Activated CD8-positive, alpha-beta memory T cell treated with anti-CD3 and anti-CD28 coated beads, Interleukin-2, amount 50 U/mL, for 4 hours (primary cell): ENCODE measurements at regions not wholly inside any gene's neighbourhood (a gene's known extent, or its start where the extent isn't known, plus 50 kb on each side); places are given as distances from the start of the nearest gene placed in this dataset.

ENCODE experiments used
- DNase-seq: peaks from one replicate; pipeline ENCODE4 v3.0.0-alpha.2; 2020

DNA sequence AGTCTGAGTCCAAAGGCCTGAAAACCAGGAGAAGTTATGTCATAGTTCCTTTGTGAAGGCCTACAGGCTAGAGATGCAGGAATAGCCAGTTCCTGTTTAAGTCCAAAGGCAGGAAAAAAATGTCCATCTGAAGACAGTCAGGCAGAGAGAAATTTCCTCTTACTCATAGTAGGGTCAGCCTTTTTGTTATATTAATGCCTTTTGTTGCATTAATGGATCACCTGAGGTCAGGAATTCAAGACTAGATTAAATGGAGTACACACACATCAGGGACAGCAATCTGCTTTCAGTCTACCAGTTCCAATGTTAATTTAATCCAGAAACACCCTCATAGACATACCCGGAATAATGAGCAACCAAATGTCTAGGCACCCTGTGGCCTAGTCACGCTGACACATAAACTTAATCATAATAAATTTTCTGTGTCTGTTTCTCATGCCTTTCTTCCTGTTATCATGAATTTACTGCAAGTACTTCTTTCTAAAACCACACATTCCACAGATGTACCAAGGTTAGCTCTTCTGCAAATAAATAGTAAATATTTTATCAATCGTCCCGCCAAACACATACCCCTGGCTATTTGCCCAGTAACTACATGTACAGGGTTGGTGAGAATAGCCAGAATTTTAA, 703.9 kb downstream of the EFNA5 start:
- DNase-seq: no peak

DNA sequence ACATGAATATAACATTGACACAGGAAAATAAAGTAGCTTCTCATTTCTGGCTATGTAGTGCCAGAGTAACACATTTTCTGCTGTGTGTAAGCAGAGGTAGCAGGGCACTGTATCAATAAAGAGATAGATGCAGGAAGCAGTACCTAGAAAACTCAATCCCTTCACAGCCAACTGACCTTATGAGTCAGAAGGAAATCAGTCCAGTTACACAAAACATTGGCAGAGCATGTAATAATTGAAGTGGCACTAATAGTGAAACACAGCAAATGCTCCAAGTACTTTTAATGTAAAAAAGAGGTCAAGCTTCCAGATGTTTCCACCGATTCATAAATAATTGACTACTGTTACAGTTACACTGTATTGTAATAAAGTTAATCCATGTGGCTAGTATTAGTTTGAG, 706.6 kb downstream of the EFNA5 start:
- DNase-seq: no peak

DNA sequence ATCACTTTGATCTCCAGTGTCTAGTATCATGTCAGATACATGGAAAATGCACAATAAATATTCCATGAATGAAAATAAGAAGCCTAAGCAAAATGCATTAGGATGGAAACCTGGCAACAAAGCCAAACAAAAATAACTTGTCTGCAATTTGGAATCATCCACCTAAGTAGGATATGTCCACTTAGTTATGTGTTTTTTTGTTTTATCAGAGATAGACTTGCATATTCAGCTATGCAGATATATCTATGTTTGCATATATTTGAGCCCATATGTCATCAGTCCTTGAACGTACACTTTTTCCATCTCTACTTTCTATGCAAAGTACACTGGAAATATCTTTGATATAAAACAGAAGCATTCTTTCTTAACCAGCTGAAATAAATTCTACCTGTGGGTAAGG, 707.1 kb downstream of the EFNA5 start:
- no peak for DNase-seq

DNA sequence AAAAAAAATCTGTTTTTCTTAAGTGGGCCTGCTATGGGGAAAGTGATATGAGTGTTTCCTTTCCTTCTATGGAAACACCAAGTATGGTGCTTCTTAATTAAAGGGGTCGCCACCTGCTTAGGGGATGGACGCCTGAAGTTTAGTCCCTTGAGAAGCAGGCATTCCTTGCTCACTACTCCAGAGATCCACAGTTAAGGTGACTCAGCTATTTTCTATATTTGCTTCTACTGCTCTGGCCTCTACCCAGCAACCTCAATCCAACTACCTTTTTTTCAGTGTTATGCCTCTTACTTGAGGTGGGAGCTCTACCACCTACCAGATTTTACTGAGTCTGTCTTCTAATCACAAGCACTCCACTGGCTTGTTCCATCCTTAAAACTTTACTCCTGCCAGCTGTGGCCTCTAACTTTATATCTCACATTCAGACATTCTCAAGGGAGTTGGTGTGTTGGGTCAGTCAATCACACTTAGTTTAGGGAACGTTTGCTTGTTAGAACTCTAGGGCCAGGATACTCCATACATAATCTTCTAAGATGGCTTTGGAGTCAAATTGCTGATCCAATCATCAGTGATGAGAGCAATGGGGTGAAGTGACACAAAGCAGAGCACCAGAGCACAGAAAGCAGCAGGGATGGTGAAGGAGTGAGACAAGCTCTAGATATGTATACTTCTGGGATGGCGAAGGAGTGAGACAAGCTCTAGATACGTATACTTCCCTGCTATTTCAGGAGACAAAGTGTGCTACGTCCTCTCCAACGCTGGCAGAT, 708.1 kb downstream of the EFNA5 start:
- no peak for DNase-seq

DNA sequence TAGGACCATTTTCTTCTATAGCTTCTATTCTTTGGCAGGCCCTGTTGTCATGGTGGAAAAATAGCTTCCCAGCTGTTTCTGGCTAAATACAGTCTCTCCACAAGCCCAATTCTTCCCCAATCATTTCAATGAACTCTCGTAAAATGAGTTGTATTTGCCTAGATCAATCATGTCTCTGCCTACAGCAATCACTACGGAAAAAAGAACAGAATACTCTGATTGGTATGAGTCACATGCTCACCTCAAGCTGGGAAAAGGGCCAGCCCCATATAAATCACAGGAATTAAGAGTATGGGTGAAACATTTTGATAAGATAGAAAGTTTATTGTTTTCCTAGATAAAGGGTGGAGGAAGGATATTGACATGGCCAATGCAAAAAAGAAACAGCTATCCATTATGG, 711.4 kb downstream of the EFNA5 start:
- no peak for DNase-seq

DNA sequence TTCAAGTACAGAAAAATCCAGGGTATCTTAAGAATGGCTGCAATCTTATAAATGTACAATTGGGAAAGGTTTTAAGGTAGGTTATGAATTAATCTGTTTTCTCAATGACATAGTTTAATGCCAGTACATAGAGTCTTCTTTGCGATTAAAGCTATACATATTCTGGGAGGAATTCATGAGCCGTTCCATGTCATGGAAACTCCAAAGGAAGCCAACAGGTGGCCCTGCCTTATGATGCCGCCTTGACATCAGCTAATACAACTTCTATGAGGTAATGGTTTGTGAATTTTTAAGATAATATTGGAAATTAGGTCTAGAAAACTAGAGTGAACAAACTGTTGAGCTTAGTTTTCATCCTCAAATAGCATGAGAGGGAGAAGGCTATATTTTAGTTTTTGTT, 713.4 kb downstream of the EFNA5 start:
- DNase-seq: no peak

DNA sequence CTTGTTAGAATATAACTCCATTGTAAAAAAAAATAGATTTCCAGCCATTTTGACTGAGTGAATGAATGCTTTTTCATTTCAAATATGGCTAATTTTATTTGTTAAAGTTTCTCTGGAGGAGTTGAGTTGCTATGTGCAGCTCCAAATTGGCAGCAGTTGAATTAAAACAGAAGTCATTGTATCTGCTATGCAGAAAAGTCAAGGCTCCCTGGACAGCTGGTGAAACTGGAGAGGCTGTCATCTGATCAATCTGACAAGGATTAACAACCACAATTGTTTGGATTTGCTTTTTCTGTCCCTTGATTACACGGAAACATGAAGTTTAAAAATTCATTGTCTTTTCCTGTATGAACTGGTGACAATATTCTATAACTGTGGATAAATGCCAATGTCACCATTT, 713.9 kb downstream of the EFNA5 start:
- DNase-seq: no peak

DNA sequence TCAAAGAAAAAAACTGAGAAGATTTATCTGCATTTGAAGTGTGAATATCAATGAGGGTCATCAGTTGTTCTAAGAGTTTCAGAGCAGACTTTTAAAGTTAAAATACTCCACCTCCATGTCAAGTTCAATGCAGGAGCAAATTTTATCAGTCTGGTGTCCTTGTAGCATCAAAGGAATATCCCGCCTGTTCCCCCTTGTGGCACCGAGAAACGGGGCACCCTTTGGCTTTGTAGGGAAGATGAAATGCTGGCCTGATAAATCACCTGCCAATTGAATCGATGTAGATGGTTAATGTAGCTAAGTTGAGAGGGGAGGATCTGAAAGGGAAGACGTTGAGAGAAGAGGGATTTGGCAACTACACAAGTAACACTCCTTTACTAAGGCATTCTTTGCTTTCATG, 714.5 kb downstream of the EFNA5 start:
- no peak for DNase-seq

DNA sequence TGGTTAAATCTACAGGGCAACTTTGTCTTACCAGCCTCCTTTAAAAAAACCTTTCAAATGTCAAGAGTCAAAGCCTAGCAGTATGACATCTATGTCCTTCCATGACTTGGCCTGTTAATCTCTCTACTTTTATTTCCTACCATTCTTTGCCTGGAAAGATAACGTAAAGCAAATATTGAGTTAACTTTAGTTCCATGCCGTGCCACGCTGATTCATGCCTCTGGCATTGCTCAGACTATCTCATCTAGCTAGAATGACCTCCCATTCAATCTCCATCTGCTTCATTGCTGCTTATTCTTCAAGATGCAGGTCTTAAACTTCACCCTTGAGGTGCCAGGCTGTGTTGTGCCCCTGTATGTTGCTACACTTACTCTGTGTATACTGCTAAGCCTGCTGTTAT, 729.8 kb downstream of the EFNA5 start:
- DNase-seq: no peak

DNA sequence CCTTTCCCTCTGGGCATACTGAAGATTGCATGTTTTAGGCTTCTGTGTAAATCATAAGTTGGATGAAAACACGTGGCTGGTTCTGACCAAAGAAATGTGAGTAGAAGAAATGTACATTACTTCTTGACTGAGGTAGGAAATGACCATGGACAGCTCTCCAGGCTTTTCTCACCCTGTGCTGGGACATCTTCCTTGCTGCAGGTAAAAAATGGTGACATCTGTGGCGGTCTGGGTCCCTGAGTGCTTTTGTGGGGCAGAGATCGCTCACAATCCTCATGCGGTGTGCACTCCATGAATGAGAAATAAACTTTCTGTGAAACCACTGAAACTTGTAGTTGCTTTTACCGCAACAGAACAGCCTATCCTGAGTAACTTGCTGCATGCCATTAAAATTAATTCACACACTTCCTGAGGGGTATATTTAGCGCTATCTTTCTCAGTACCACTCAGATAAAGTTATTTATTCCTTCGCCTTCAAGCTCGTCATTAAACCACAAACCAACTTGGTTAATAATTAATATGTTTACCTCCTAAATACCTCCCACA, 730.4 kb downstream of the EFNA5 start:
- DNase-seq: no peak

DNA sequence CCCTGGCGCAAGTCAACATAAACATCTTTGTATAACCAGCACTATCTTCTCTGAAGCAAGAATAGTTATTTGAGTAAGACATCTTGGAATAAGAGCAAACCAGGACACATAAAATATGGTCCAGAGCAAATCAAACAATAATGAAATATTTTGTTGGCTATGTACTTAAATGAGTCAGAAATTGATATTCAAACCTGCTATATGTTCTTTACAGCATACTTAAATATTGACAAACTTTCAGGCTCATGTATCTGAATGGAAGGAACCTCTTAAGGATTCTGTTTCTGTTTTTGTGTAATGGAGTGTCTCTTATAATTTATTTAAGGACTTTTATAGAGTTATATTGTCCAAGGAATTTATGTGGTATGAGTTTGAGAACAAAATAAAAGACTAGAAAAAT, 747.3 kb downstream of the EFNA5 start:
- DNase-seq: no peak

DNA sequence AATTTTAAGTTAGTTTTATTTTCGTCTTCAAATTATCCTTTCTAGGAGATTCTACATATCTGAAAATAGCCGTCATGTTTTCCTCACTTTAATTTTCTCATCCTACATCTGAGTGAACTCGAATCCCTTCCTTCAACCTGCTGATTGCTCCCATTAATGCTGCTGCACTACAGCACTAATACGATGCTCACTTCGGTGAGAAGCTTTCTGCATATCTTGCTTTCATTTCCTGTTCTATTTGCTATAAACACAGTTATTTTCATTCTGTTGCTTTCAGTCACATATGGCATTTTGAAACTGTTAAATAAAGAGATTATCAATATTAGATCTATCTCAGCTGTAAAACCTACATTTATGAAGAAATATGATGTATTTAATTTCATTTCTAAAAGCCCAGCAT, 749.2 kb downstream of the EFNA5 start:
- no peak for DNase-seq

DNA sequence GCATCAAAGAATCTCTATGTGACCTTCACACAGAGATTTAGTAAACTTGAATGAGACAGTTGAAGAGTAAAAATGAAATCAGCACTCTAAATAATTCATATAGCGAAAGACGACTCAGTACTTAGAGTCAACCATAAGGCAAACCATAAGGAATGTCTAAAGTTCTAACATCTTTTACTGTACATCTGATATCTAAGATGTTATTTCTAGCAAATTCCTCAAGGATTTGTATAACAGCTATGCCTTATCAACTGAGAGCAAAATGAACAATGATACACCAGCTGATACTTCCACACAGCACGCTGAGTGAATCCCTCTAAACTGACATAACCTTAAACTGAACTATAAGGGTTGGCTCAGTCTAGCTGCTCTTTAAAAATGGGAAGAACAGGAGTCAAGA, 760.3 kb downstream of the EFNA5 start:
- DNase-seq: no peak

DNA sequence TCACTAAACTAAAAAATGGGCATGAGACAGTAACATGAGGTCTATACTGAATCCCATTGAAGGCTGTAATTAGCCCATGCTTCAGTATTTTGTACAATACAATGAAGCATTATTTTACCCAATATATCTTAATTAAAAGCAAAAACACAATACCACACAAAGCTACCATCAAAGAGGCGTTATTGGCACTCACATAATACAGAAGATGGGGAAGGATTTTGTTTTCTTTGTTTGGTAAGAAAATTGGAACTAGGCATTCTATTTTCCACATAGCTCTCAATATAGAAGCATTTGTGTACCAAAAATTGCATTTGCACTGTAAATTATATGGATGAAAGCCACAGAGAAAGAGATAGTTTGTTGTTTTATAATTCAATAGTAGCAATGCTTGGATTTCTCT, 761.0 kb downstream of the EFNA5 start:
- DNase-seq: no peak

DNA sequence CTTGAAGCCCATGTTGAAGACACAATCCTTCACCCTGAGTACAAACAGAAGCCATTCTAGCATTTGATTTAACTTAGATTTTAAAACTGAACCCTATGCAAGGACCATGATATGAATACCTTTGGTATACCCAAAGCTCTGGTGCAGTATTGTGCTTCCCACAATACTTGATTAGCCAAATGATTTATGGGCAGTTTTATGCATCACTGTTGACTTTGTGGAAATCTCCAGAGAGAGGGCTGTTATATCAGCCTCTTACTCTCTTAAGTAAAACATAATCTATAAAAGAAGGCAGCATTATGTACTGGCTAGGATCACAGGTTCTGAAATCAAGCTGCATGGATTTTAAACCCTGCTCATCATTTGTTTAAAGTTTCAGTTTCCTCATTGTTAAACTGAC, 762.8 kb downstream of the EFNA5 start:
- no peak for DNase-seq

DNA sequence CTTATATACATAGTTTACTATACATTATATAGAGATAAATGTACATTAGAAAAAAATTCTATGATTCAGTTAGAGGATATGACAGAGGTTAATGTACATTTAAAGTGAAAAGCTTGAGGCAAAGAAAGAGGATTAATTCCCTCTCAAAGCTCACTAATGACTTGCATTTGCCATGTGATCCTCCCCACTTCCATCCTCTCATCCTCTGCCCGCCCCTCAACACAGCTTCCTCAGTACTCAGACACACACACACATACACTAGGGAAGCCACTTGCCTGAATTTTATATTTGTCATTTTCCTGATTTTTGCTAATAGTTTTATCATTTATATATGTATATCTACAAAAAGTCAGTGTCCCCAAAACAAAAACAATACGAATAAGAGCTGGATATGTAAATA, 764.5 kb downstream of the EFNA5 start:
- no peak for DNase-seq

DNA sequence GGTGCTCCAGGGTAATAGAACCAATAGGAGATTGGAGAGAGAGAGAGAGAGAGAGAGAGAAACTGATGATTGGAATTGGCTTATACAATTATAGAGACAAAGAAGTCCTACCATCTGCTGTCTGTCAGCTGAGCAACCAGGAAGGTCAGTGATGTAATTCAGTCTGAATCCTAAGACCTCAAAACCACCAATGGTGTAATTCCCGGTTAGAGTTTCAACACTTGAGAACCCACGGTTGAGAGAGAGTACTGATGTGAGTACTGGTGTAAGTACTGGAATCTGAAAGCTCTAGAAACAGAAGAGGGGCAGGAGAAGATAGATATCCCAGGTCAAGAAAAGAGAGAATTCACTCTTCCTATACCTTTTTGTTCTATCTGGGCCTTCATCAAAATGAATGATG, 775.8 kb downstream of the EFNA5 start:
- no peak for DNase-seq

DNA sequence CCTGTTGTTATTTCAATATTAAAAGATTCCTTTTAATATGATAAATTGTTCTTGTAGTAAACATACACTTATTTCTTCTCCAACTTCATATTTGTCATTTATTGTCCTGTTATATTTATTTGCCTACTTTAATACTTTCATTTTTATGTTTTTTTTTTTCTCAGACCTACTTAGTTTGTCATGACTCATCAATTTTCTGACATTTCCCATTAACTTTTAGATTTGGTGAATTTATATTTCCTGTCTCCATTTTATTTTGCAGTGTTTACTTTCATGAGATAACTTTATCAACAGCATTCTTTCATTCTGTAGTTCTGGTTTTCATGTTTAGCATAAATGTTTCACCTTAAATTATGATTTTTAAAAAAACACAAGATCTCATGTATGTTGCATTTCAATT, 788.7 kb downstream of the EFNA5 start:
- no peak for DNase-seq

DNA sequence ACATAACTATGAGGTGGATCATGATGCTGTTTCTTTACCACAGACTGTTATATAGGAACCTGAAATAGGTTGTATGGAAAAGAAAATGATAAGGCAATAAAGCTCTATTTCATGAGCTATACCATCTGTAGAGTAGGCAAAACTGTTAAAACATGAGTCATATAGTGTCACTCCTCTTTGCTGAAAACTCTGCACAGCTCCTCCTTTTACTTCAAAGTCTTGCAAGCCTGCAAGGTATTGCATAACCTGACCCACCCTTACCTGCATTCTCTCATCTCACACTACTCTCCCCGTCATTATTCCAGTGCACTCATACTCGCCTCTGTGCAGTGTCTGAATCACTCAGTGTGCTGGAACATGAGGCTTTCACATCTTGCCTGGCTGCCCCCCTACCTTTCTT, 790.1 kb downstream of the EFNA5 start:
- no peak for DNase-seq

DNA sequence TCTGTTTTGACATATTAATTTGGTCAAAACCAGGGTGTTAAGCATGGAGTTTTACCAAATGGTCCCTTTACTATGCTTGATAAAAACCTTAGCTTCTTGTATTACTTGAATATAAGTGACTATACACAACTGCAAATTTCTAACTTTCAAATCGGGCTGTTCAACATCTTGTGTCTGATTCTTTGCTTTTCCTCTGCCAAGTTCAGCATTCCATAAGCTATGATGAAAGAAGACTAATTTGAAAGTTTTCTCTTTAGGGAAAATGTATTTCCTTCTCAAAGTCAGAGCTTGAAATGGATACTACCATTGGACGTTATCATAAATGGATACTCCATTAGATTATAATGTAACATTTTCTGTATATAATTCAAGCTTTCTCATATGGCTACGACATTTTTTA, 792.9 kb downstream of the EFNA5 start:
- no peak for DNase-seq

DNA sequence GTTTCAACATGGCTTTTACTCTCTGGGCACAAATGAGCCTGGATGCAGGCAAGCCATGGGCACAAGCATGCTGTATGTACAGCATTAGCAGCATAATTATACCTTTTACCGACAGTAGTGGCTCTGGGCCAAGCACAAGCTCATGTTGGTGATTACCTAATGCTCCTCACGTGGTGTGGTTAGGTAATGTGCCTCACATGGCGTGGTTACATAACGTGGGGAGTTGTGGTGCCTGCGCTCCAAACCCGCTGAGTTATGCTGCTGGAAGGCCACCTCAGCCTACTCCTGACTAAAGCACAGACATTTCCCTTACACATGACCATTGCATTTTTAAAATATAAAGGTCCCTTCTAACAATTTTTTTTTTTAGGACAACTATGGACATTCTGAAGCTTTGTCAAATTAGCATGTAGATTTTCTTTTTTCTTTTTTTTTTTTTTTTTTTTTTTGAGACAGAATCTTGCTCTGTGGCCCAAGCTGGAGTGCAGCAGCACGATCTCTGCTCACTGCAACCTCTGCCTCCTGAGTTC, 794.0 kb downstream of the EFNA5 start:
- DNase-seq: no peak

DNA sequence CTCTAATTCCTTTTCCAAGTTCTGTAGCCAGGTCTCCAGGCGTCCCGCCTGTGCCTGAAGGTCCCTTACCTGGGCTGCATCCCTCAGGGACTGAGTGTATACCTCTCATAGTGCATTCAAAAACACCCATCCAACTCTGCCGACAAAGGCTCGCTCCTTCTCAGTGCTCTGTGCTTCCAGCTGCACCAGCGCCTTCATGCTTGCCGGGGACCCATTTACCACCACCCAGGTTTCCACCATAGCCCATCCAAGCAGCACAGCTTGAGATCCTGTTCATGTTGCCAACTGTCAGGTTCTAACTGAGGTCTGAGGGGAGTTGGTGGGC, 794.5 kb downstream of the EFNA5 start:
- no peak for DNase-seq

DNA sequence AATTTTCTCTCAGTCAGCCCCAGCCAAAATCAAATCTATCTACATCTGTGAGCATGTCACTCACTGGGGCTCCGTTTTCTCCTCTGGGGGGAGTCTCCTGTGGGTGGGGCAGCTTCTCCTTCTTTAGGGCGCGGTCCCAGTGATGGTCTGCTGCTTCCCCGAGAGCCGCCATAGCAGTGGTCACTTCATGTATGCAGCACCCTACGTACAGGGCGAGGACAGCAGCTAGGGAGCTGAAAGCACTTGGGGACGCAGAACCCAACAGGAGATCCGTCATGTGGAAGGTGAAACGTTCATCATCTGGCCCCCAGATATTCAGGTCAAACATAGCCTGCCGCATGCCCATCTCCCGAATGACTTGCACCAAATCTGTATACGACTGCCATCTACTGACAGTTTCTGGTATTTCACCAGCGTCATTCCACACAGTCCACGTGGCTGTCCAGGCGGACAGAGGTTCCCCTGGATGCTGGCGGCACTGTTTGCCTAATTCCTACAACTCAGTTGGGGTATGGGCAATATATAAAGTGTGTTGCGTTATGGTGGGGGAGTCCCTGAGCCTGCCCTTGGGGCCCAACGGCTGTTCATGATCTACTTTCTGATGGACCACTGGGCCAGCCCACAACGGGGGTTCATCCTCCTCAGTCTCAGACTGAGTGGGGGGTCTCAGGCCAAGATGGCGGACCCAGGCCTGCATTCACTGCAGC, 795.0 kb downstream of the EFNA5 start:
- DNase-seq: no peak

DNA sequence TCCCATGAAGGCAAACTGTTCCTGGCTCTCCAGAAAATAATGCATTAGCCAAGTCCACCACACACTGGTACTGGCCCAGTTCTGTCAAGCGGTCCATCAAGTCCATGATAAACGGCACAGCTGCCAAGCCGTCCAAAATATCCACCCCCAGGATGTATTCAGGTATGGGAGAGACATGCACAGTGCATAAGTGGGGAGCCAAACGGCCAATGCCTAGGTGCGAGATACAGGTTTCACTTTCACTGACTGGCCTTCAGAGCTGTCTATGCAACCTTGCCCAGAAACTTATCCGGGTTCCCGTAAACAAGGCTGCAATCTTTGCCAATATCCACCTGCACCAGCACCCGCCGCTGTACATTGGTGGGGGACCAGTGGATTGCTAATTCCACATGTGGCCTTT, 795.8 kb downstream of the EFNA5 start:
- no peak for DNase-seq
